ENCODE measurements at regions not wholly inside any gene's neighbourhood (a gene's known extent, or its start where the extent isn't known, plus 50 kb on each side); places are given as distances from the start of the nearest gene placed in this dataset.

DNA sequence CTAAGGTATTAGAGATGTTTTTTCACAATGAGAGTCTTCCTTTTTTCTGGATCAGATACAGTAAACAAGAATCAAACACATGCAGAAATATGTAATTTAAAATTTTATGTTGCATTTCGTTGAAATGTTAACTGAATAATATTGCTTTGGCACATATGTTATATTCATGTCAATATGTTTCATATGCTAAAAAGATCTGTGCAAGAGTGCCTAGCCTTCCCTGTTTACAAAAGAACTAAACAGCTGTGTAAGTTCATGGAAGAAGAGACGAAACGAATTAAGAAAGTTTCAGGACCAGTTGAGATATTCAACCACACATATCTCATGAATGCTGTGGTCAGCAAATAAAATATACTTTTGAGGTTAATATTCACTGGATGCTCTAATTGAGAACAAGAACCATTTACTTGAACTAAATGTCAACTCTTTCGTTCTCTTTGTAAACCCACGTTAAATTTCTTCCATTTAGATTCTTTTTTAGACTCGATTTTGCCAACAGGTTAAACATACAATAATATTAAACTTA, 289.5 kb downstream of the FOXG1 start:
- no peaks in the 10 kb centered on the region for H4K20me1 ChIP-seq (replicated peaks in 1 of 2; ENCODE audit: control insufficient read depth in 1 of 2, insufficient read depth in 2 of 2, low read length in 2 of 2)
- no peak overlapping the region for H4K8ac ChIP-seq (ENCODE audit: extremely low read depth, insufficient read depth, low read length)
- no peak overlapping the region for H2BK120ac ChIP-seq (replicated peaks; ENCODE audit: low read depth, low read length)
- POLR2A ChIA-PET (ENCODE audit: partially characterized antibody), result no interaction called here
- H3K23me2 ChIP-seq (ENCODE audit: low read depth, low read length), result no peaks in the 10 kb centered on the region; the same call in 1 of the 2 replicates
- no peak for DNase-seq (ENCODE audit: low read depth in 1 of 2, low spot score in 2 of 2)
- H3K9me3 ChIP-seq (ENCODE audit: insufficient read depth in 2 of 2, low read depth in 1 of 2, low read length in 1 of 2), result no peaks in the 10 kb centered on the region
- H3K36me3 ChIP-seq (ENCODE audit: control insufficient read depth in 2 of 4, insufficient read depth in 4 of 4, low read length in 3 of 4), result no peaks in the 10 kb centered on the region
- H3K4me2 ChIP-seq (ENCODE audit: insufficient read depth in 1 of 2, low read depth in 2 of 2, low read length in 2 of 2), result no peak overlapping the region
- FAIRE-seq, result no peak
- no peak overlapping the region for H3K18ac ChIP-seq (ENCODE audit: extremely low read depth, low read length)
- H3K4ac ChIP-seq (replicated peaks; ENCODE audit: insufficient read length, low read depth, low read length), result no peak overlapping the region
- no peaks in the 10 kb centered on the region for H3K79me1 ChIP-seq (ENCODE audit: low read depth, low read length)
- H2BK12ac ChIP-seq (ENCODE audit: low read depth, low read length), result no peak overlapping the region
- no peak overlapping the region for H3K4me3 ChIP-seq (ENCODE audit: extremely low read depth in 1 of 4, insufficient read depth in 2 of 4, low read depth in 3 of 4, low read length in 4 of 4)
- H3K23ac ChIP-seq (ENCODE audit: insufficient read length), result no peak overlapping the region
- no peak overlapping the region for H3K14ac ChIP-seq (ENCODE audit: insufficient read length)
- no peak overlapping the region for H2AFZ ChIP-seq (ENCODE audit: low read length)
- H2BK20ac ChIP-seq (ENCODE audit: low read length), result no peak overlapping the region
- H4K5ac ChIP-seq (ENCODE audit: insufficient read length, low read depth, low read length), result no peak overlapping the region
- H3K56ac ChIP-seq (replicated peaks; ENCODE audit: insufficient read length, low read depth, low read length), result no peak overlapping the region
- no peak overlapping the region for H2AK5ac ChIP-seq (ENCODE audit: low read depth, low read length)
- H3K9ac ChIP-seq (replicated peaks in 1 of 4; ENCODE audit: extremely low read depth in 1 of 4, low read depth in 3 of 4, low read length in 3 of 4), result no peak overlapping the region
- H2BK15ac ChIP-seq (ENCODE audit: low read length), result no peak overlapping the region
- CTCF ChIA-PET (ENCODE audit: partially characterized antibody), result no interaction called here
- no peak overlapping the region for H2BK5ac ChIP-seq (ENCODE audit: low read depth, low read length)
- H3K27ac ChIP-seq (ENCODE audit: low read depth, low read length), result no peak overlapping the region
- WGBS, 2 experiments (ENCODE audit: extremely low coverage in 1 of 2, insufficient coverage in 1 of 2, insufficient read length in 1 of 2, insufficient replicate concordance in 2 of 2, low coverage in 1 of 2, low lambda C conversion rate in 2 of 2, missing lambda C conversion rate in 1 of 2), result 88% methylated on average over 6 of the region's 6 CpGs; no CpG with 5 or more reads in 1 of the 2 experiments
- H3K79me2 ChIP-seq (ENCODE audit: control insufficient read depth in 1 of 2, insufficient read depth in 2 of 2, low read length in 2 of 2), result no peaks in the 10 kb centered on the region
- no peaks in the 10 kb centered on the region for H3K4me1 ChIP-seq (replicated peaks in 1 of 4; ENCODE audit: control insufficient read depth in 3 of 4, insufficient read depth in 4 of 4, low read length in 3 of 4)
- no peaks in the 10 kb centered on the region for H3K27me3 ChIP-seq (replicated peaks in 1 of 4; ENCODE audit: control insufficient read depth in 3 of 4, extremely low read depth in 1 of 4, insufficient read depth in 3 of 4, low read length in 3 of 4)
- no peak overlapping the region for H4K91ac ChIP-seq (replicated peaks; ENCODE audit: insufficient read length, low read length)
- no peak for TF ChIP-seq FOSL1 (IDR thresholded peaks at IDR 0.05; ENCODE audit: insufficient read depth, low read depth, low read length)
- TF ChIP-seq BACH1 (IDR thresholded peaks at IDR 0.05; ENCODE audit: low read length), result no peak
- no peak for TF ChIP-seq POU5F1 (IDR thresholded peaks at IDR 0.05; ENCODE audit: low read depth, low read length)
- TF ChIP-seq TBP (IDR thresholded peaks at IDR 0.05; ENCODE audit: low read depth, low read length), result no peak
- no peak for TF ChIP-seq CHD2 (IDR thresholded peaks at IDR 0.05; ENCODE audit: low read length)
- no peak for TF ChIP-seq TAF7 (optimal IDR thresholded peaks at IDR 0.05; ENCODE audit: borderline replicate concordance, low read depth, low read length)
- TF ChIP-seq ZNF274 (IDR thresholded peaks at IDR 0.05; ENCODE audit: borderline replicate concordance, extremely low read depth, low read length), result no peak
- TF ChIP-seq RFX5 (IDR thresholded peaks at IDR 0.05; ENCODE audit: borderline replicate concordance, low read depth, low read length), result no peak
- no peak for TF ChIP-seq JUND (IDR thresholded peaks at IDR 0.05; ENCODE audit: low read length)
- no peak for TF ChIP-seq RNF2 (IDR thresholded peaks at IDR 0.05; ENCODE audit: borderline replicate concordance, low read depth, low read length, missing control alignments, poor library complexity, severe bottlenecking)
- TF ChIP-seq, protein P1, sequence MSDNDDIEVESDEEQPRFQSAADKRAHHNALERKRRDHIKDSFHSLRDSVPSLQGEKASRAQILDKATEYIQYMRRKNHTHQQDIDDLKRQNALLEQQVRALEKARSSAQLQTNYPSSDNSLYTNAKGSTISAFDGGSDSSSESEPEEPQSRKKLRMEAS (IDR thresholded peaks at IDR 0.05), result no peak
- TF ChIP-seq RAD21 (IDR thresholded peaks at IDR 0.05 in 1 of 2, conservative IDR thresholded peaks at IDR 0.05 in 1 of 2; ENCODE audit: low read depth in 2 of 2, low read length in 2 of 2), result no peak
- no peak for TF ChIP-seq SUZ12 (IDR thresholded peaks at IDR 0.05; ENCODE audit: low read length)
- no peak for TF ChIP-seq SRF (IDR thresholded peaks at IDR 0.05; ENCODE audit: low read depth, low read length)
